Stimulated activated CD4-positive, alpha-beta T cell treated with anti-CD3 and anti-CD28 coated beads, Interleukin-12 subunit alpha, Interleukin-12 subunit beta, amount 100 ng/mL, for 48 hours (primary cell): ENCODE measurements at regions not wholly inside any gene's neighbourhood (a gene's known extent, or its start where the extent isn't known, plus 50 kb on each side); places are given as distances from the start of the nearest gene placed in this dataset.

ENCODE experiments used
- DNase-seq, 3 donors: peaks; one replicate each; pipeline ENCODE4 v3.0.0-alpha.2; 2020; ENCODE audit warnings: low read depth in 2 of 3, low spot score in 1 of 3

DNA sequence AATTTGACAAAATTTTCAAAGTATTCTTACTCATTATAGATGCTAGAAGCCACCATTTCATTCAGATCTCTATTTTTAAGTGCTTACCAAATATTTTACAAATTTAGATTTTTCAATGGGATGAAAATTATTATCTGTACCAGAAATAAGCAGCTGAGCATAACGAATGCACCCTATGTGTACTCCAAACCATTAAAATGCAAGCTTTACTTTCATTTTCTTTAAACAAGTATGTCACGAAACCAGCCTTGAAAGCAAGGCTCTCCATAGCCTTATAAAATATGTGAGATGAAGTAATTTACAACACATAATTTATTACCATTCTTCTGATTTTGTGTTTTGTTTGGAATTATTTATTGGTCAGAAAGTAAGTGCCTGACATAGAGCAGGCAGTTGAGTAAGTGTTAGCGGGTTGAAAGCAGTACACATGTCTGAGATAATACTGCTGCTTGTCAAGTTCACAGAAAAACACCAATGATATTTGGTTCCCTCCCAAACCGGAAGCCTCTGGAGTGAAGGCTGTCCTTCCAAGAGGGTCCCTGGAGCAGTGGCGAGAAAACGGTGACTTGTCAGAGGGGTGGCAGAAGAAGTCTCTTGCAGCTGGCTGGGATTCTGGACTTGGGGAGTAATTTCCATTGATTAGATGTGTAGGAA lies 322.7 kb upstream of the PFKP start:
- DNase-seq, result no peak

GRCh38 chr10:2734603-2735002 lies 332.7 kb upstream of the PFKP start:
- no peak for DNase-seq

DNA sequence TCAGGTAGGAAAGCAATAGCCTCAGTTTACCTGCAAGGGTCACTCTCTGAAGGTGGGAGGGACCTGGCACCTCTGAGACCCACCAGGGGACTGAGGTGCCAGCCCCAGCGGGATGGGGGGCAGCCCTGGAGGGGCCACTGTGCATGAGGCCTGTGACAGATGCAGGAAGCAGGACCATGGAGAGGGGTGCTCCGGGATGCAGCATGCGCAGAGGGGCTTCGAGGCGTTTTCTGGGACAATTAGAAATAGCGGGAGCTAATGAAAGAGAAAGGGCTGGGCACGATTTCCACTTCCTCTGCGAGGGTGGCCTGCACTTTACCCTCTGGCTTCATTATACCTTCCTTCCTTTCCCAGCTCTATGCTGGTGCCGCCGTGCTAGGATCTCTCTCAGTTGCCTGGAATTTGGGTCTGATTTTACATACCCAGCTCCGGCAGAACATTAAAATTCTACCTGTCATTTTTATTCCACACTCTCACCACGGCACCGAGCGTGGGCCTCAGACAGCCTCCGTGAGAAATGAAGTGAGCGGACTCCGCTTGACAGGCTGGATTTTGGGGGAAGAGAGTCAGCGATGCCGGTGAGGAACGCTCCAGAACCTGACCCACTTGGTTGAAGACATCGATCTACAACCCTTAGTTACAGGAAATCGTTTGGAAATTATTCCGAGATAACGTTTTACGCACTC lies 333.9 kb upstream of the PFKP start:
- no peak for DNase-seq

GRCh38 chr10:2731940-2732339 lies 335.4 kb upstream of the PFKP start:
- DNase-seq, result no peak

GRCh38 chr10:2729197-2729596 lies 338.2 kb upstream of the PFKP start:
- DNase-seq, result no peak

DNA sequence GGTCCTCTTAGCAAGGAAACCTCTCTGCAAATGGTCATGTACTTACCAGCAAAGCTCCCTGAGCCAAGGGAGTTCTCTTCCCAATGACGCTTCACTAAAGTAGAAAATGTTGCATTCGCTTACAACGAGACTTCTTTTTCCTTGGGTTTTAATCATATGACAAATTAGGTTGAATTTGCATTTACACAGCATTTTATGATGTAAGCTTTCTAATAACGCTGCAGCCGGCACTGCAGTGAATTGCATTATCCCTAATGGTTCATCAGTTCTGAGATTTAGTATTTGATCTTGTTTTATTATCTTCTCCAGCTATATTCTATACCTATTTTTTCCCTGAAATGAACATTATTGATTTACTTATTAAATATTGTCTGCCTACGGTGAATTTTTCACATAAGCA lies 339.3 kb upstream of the PFKP start:
- DNase-seq, result no peak

- no peak for DNase-seq
These were observed 350.8 kb upstream of the PFKP start for GRCh38 chr10:2716596-2716995.

DNA sequence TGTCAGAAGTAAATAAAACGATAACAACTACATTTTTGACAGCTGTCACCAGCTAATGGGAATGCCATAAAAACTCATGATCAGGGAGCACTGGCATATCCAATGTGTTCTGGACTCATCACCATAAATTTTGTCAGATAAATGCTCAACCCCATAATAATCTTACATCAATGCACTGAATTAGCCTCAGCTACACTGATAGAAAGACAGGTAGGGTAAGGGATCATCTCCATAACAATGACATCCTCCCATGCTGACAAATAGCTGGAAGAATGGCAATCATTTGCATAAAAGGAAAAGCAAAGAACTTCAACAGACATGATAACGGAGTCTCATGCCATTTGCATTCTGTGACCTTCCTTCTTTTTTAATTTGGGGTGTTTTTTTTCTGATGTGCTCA lies 352.8 kb upstream of the PFKP start:
- DNase-seq, result no peak

DNA sequence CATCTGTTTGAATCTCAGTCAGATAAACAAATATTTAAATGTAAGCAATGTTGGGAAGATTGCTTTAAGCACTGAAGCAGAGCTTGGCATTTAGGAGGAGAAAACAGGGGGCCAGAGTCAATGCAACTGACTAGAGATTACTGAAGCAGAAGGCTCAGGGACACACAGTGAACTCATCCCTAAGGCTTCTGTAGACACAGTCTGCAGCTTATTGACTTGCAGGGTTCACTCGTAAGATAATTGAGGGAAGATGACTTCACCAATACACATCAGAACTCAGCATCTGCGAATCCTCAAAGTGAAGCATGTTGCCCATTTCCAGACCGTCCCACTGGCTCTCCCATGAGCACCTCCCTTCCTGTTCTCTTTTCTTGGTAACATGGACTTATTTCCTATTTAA lies 363.4 kb upstream of the PFKP start:
- no peak for DNase-seq

- DNase-seq, result no peak
These were observed 365.5 kb upstream of the PFKP start for GRCh38 chr10:2701802-2702201.

DNA sequence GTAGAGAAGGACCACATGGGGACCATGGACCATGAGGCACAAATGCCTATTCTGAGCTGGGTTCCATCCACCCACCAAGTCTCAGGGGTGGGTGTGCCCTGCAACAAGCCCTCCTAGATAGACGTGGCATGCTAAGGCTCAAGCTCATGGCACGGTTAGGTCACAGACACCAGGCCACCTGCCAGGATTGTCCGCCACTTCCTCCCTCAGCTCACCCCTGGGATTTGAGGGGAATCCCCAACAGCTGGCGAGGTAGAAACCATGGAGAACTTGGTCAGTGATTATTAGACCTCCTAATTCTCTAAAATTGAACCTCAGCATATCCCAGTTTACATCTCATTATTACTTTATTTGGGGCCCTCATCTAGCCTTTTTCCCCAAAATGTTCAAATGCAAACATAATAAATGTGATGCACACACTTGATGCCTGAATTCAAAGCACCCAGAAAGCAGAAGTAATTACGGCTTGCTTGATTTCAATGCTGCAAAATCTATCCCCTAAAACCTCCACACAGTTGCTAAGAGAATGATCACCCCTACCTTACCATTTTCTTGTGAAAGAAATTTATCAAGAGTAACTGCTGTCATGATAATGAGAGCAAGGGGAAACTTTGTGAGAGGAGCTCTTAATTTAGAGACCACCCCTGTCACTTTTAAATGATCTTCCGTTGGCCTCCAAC lies 366.6 kb upstream of the PFKP start:
- DNase-seq, result no peak

- DNase-seq, result no peak
These were observed 378.4 kb upstream of the PFKP start for GRCh38 chr10:2688958-2689357.

DNA sequence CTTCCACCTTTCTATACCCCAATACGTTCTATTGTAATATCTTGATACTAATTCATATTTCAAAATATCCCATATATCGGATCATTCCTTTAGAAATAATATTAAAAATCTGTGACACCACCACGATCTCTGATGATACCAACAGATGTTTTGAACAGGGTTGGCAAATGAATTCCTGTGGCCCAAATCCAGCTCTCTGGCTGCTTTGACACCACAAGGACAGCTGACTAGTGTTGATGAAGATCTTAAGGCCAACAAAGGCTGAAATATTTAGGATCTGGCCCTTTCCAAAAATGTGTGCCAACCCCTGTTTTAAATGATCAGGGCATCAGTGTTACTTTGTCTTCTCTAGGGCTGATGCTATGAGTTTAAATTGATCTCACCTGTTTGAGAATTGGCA lies 380.7 kb upstream of the PFKP start:
- DNase-seq, result no peak

DNA sequence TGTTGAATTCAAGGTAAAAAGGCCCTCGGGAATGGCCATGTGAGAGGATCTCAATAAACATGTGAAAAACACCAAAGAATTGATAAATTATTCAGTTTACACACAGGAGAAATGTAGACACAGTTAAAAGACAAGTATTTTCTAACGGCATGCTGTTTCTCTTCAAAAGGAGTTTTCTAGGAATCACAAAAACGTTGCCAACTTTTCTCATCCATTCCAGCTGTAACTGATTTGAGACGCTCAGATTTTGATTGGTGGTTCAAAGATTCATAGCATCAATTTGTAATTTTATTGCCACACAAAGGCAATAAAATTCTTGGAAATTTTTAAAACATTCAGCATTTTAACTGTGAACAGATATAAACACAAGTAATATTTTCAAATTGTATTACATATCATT lies 384.9 kb upstream of the PFKP start:
- no peak for DNase-seq

DNA sequence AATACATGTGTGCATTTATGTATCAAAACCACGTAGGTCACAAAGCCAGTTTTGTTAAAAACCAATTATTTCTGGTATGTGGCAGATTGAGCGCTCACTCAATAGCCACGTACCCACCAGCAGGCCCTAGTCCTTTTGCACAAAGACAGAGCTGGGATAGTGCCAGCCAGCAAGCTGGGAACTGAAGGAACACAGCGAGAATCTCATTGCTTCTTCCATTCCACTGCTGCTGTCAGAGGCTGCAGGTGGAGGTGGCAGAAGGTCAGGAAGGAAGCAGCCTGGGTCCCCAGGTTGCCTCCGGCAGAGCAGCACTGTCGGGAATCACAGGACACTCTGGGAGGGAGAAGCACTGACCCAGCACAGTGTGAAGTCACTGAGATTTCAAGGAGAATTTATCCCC lies 385.5 kb upstream of the PFKP start:
- no peak for DNase-seq

- no peak for DNase-seq
These were observed 386.5 kb upstream of the PFKP start for GRCh38 chr10:2680821-2681220.

GRCh38 chr10:2679646-2680045 lies 387.7 kb upstream of the PFKP start:
- DNase-seq, result no peak

GRCh38 chr10:2676455-2676854 lies 390.9 kb upstream of the PFKP start:
- no peak for DNase-seq

GRCh38 chr10:2674451-2674850 lies 392.9 kb upstream of the PFKP start:
- DNase-seq, result no peak

GRCh38 chr10:2670864-2671263 lies 396.5 kb upstream of the PFKP start:
- DNase-seq, result no peak

DNA sequence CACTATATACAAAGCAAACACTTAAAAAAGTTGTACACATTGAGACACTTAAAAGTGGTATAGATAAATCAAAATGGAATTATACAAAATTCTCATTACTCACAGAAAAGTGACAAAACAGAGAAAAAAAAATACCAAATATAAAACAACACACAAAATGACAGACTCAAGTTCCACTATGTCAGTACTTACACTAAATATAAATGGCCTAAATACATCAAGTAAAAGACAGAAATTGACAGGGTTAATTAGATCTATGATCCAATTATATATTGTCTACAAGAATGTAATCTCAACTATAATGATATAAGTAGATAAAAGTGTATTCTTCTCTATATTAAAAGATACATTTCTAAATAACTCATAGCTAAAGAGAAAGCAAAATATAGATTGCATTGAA lies 401.6 kb upstream of the PFKP start:
- DNase-seq, result no peak

GRCh38 chr10:2660276-2660675 lies 407.1 kb upstream of the PFKP start:
- no peak for DNase-seq
